Effector CD4-positive, alpha-beta T cell (primary cell): ENCODE measurements at regions not wholly inside any gene's neighbourhood (a gene's known extent, or its start where the extent isn't known, plus 50 kb on each side); places are given as distances from the start of the nearest gene placed in this dataset.

Source experiments
- DNase-seq: peaks from one replicate; pipeline ENCODE4 v3.0.0-alpha.2; 2020

- DNase-seq = no peak
Measured at GRCh38 chr7:32263611-32264010, 193.4 kb upstream of the PDE1C start.

- no peak for DNase-seq
Measured at GRCh38 chr7:32262315-32262714, 192.1 kb upstream of the PDE1C start.

- no peak for DNase-seq
Measured at GRCh38 chr7:32259931-32260596, 189.9 kb upstream of the PDE1C start.

- no peak for DNase-seq
Measured at GRCh38 chr7:32258265-32258664, 188.1 kb upstream of the PDE1C start.

- DNase-seq = no peak
Measured at GRCh38 chr7:32257621-32258020, 187.4 kb upstream of the PDE1C start.

- DNase-seq = no peak
Measured at GRCh38 chr7:32256811-32257210, 186.6 kb upstream of the PDE1C start.

- no peak for DNase-seq
Measured at GRCh38 chr7:32256376-32256775, 186.2 kb upstream of the PDE1C start.

- DNase-seq = no peak
Measured at GRCh38 chr7:32255036-32255435, 184.8 kb upstream of the PDE1C start.

- DNase-seq = no peak
Measured at GRCh38 chr7:32253299-32253698, 183.1 kb upstream of the PDE1C start.

GRCh38 chr7:32251659-32252058 is 181.5 kb upstream of the PDE1C start:
- DNase-seq = no peak

- no peak for DNase-seq
Measured at GRCh38 chr7:32250471-32251260, 180.5 kb upstream of the PDE1C start.

GRCh38 chr7:32250003-32250402 is 179.8 kb upstream of the PDE1C start:
- no peak for DNase-seq

GRCh38 chr7:32248522-32248921 is 178.3 kb upstream of the PDE1C start:
- DNase-seq = no peak

GRCh38 chr7:32244806-32245345 is 174.7 kb upstream of the PDE1C start:
- no peak for DNase-seq

- no peak for DNase-seq
Measured at GRCh38 chr7:32243687-32244290, 173.6 kb upstream of the PDE1C start.

- no peak for DNase-seq
Measured at GRCh38 chr7:32242436-32242835, 172.2 kb upstream of the PDE1C start.

GRCh38 chr7:32241636-32242035 is 171.4 kb upstream of the PDE1C start:
- DNase-seq = no peak

GRCh38 chr7:32239764-32240163 is 169.6 kb upstream of the PDE1C start:
- DNase-seq = no peak

- no peak for DNase-seq
Measured at GRCh38 chr7:32228601-32229000, 158.4 kb upstream of the PDE1C start.

- DNase-seq = no peak
Measured at GRCh38 chr7:32227746-32228145, 157.5 kb upstream of the PDE1C start.

- no peak for DNase-seq
Measured at GRCh38 chr7:32224276-32224675, 154.1 kb upstream of the PDE1C start.

GRCh38 chr7:32223721-32224120 is 153.5 kb upstream of the PDE1C start:
- DNase-seq = no peak

GRCh38 chr7:32223071-32223650 is 153.0 kb upstream of the PDE1C start:
- DNase-seq = no peak
